ENCODE measurements at regions not wholly inside any gene's neighbourhood (a gene's known extent, or its start where the extent isn't known, plus 50 kb on each side); places are given as distances from the start of the nearest gene placed in this dataset.
A peak's percentile ranks its signal among the peaks of the same experiment; 100 is the strongest.
"Not testable (repeated sequence)": the region's sequence is repeated elsewhere in the genome, so short reads cannot be mapped to it uniquely, and the experiment has no call there.

GRCh38 chr7:131774419-131775220, 218.2 kb upstream of the PODXL start:
- no peak overlapping the region for H3K4me3 ChIP-seq (ENCODE audit: low read depth in 1 of 3, low read length in 3 of 3)
- H3K36me3 ChIP-seq (ENCODE audit: control insufficient read depth in 3 of 3, insufficient read depth in 2 of 3, low read depth in 1 of 3, low read length in 3 of 3), result no peaks in the 10 kb centered on the region
- FAIRE-seq (no peak), DNase-seq (no peak)
- H3K9me3 ChIP-seq (ENCODE audit: control insufficient read depth in 2 of 2, insufficient read depth in 1 of 2, low read depth in 1 of 2, low read length in 1 of 2), result no peaks in the 10 kb centered on the region
- peaks cover 0 to 2% (median 0%) of the 10 kb centered on the region in 3 donors for H3K27me3 ChIP-seq (ENCODE audit: control insufficient read depth in 3 of 3, insufficient read depth in 3 of 3, low read length in 3 of 3)
- no peak overlapping the region for H3K27ac ChIP-seq (ENCODE audit: low read depth in 1 of 3, low read length in 2 of 3)
- 66 to 72% (median 68%) methylated on average over 10 of the region's 10 CpGs for WGBS, 3 donors
- H3K4me1 ChIP-seq (ENCODE audit: control insufficient read depth in 3 of 3, insufficient read depth in 2 of 3, low read depth in 1 of 3, low read length in 2 of 3), result no peaks in the 10 kb centered on the region

DNA sequence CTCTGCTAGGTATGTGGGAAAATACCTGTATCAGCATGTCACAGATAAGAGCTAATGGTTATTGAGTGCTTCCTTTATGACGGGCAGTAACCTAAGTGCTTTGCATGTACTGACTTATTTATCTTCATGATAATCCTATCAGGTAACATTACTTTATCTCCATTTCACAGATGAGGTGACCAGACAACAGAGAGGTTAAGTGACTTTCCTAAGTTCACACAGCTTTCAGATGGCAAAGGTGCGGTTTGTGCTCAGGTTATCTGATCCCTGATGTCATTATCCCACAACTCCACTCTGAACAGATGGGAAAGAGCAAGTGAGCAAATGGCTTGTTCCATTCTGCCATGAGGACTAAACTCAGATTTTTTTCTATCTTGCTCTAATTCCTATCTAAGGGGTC, 217.0 kb upstream of the PODXL start:
- FAIRE-seq (no peak), DNase-seq (peak in 1 of 2 donors; percentile 6)
- Histone ChIP-seq H3K27ac (ENCODE audit: low read depth in 1 of 3, low read length in 2 of 3) (no peak overlapping the region), H3K27me3 (ENCODE audit: control insufficient read depth in 3 of 3, insufficient read depth in 3 of 3, low read length in 3 of 3) (peaks cover 0 to 4% (median 0%) of the 10 kb centered on the region in 3 donors), H3K36me3 (ENCODE audit: control insufficient read depth in 3 of 3, insufficient read depth in 2 of 3, low read depth in 1 of 3, low read length in 3 of 3) (no peaks in the 10 kb centered on the region), H3K9me3 (ENCODE audit: control insufficient read depth in 2 of 2, insufficient read depth in 1 of 2, low read depth in 1 of 2, low read length in 1 of 2) (no peaks in the 10 kb centered on the region), H3K4me1 (ENCODE audit: control insufficient read depth in 3 of 3, insufficient read depth in 2 of 3, low read depth in 1 of 3, low read length in 2 of 3) (no peaks in the 10 kb centered on the region), H3K4me3 (ENCODE audit: low read depth in 1 of 3, low read length in 3 of 3) (no peak overlapping the region)
- WGBS, 3 donors, result 8 to 31% (median 15%) methylated on average over 2 of the region's 2 CpGs

GRCh38 chr7:131769241-131769640, 212.8 kb upstream of the PODXL start:
- no peaks in the 10 kb centered on the region for H3K4me1 ChIP-seq (ENCODE audit: control insufficient read depth in 3 of 3, insufficient read depth in 2 of 3, low read depth in 1 of 3, low read length in 2 of 3)
- 20 to 61% (median 32%) methylated on average over 2 of the region's 2 CpGs for WGBS, 3 donors
- H3K9me3 ChIP-seq (ENCODE audit: control insufficient read depth in 2 of 2, insufficient read depth in 1 of 2, low read depth in 1 of 2, low read length in 1 of 2), result no peaks in the 10 kb centered on the region
- H3K27ac ChIP-seq (ENCODE audit: low read depth in 1 of 3, low read length in 2 of 3), result no peak overlapping the region
- FAIRE-seq (no peak), DNase-seq (no peak)
- peaks cover 0 to 2% (median 0%) of the 10 kb centered on the region in 3 donors for H3K27me3 ChIP-seq (ENCODE audit: control insufficient read depth in 3 of 3, insufficient read depth in 3 of 3, low read length in 3 of 3)
- no peaks in the 10 kb centered on the region for H3K36me3 ChIP-seq (ENCODE audit: control insufficient read depth in 3 of 3, insufficient read depth in 2 of 3, low read depth in 1 of 3, low read length in 3 of 3)
- H3K4me3 ChIP-seq (ENCODE audit: low read depth in 1 of 3, low read length in 3 of 3), result no peak overlapping the region

- H3K9me3 ChIP-seq (ENCODE audit: control insufficient read depth in 2 of 2, insufficient read depth in 1 of 2, low read depth in 1 of 2, low read length in 1 of 2), result peaks cover 0 to 2% of the 10 kb centered on the region in 2 donors
- H3K27me3 ChIP-seq (ENCODE audit: control insufficient read depth in 3 of 3, insufficient read depth in 3 of 3, low read length in 3 of 3), result peaks cover 0 to 2% (median 2%) of the 10 kb centered on the region in 3 donors
- no peaks in the 10 kb centered on the region for H3K36me3 ChIP-seq (ENCODE audit: control insufficient read depth in 3 of 3, insufficient read depth in 2 of 3, low read depth in 1 of 3, low read length in 3 of 3)
- no peak overlapping the region for H3K27ac ChIP-seq (ENCODE audit: low read depth in 1 of 3, low read length in 2 of 3)
- H3K4me3 ChIP-seq (ENCODE audit: low read depth in 1 of 3, low read length in 3 of 3), result no peak overlapping the region
- WGBS, 3 donors, result 91 to 93% (median 92%) methylated on average over 5 of the region's 5 CpGs
- FAIRE-seq, result no peak
- no peak for DNase-seq
- H3K4me1 ChIP-seq (ENCODE audit: control insufficient read depth in 3 of 3, insufficient read depth in 2 of 3, low read depth in 1 of 3, low read length in 2 of 3), result no peaks in the 10 kb centered on the region
These were observed 211.2 kb upstream of the PODXL start for GRCh38 chr7:131767591-131767990.

- FAIRE-seq (no peak), DNase-seq (no peak)
- WGBS, 3 donors, result 63 to 67% (median 67%) methylated on average over 2 of the region's 2 CpGs
- Histone ChIP-seq H3K9me3 (ENCODE audit: control insufficient read depth in 2 of 2, insufficient read depth in 1 of 2, low read depth in 1 of 2, low read length in 1 of 2) (peaks cover 0 to 2% of the 10 kb centered on the region in 2 donors), H3K36me3 (ENCODE audit: control insufficient read depth in 3 of 3, insufficient read depth in 2 of 3, low read depth in 1 of 3, low read length in 3 of 3) (no peaks in the 10 kb centered on the region), H3K27ac (ENCODE audit: low read depth in 1 of 3, low read length in 2 of 3) (no peak overlapping the region), H3K27me3 (ENCODE audit: control insufficient read depth in 3 of 3, insufficient read depth in 3 of 3, low read length in 3 of 3) (peaks cover 0 to 5% (median 2%) of the 10 kb centered on the region in 3 donors), H3K4me1 (ENCODE audit: control insufficient read depth in 3 of 3, insufficient read depth in 2 of 3, low read depth in 1 of 3, low read length in 2 of 3) (no peaks in the 10 kb centered on the region), H3K4me3 (ENCODE audit: low read depth in 1 of 3, low read length in 3 of 3) (no peak overlapping the region)
These were observed 209.1 kb upstream of the PODXL start for GRCh38 chr7:131765575-131765974.

DNA sequence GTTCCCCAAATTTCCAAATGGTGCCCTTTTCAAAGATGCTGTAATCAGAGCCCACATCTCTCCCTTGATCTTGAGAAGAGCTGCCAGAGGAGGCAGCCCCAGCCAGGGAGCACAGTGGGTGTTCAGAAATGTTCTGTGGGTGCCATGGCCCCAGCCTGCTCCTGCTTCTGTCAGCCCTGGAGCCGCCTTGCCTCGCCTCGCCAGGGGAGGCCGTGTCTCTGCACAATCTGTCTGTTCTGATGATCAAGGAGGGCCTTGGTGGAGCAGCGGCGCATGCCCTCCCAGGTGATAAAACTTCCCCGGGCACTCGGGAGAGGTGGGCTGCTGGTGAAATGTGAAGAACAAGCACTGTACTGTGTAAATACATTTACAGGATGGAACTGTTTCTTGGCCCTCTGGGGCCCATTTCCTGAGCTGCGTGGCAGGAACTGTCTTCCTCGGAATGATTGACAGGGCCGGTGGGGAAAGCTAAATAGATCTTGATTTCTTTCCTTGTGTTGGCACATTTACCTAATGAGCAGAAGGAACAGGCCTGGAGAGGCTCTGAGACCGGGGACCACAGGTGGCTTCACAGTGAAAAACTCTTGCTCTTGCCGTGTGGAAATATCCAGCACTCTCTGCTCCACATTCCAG, 207.8 kb upstream of the PODXL start:
- Histone ChIP-seq H3K27me3 (ENCODE audit: control insufficient read depth in 3 of 3, insufficient read depth in 3 of 3, low read length in 3 of 3) (peaks cover 0 to 5% (median 0%) of the 10 kb centered on the region in 3 donors), H3K36me3 (ENCODE audit: control insufficient read depth in 3 of 3, insufficient read depth in 2 of 3, low read depth in 1 of 3, low read length in 3 of 3) (no peaks in the 10 kb centered on the region), H3K4me1 (ENCODE audit: control insufficient read depth in 3 of 3, insufficient read depth in 2 of 3, low read depth in 1 of 3, low read length in 2 of 3) (no peaks in the 10 kb centered on the region), H3K9me3 (ENCODE audit: control insufficient read depth in 2 of 2, insufficient read depth in 1 of 2, low read depth in 1 of 2, low read length in 1 of 2) (peaks cover 0 to 2% of the 10 kb centered on the region in 2 donors), H3K27ac (ENCODE audit: low read depth in 1 of 3, low read length in 2 of 3) (no peak overlapping the region), H3K4me3 (ENCODE audit: low read depth in 1 of 3, low read length in 3 of 3) (no peak overlapping the region)
- FAIRE-seq, result no peak
- WGBS, 3 donors, result 72 to 81% (median 76%) methylated on average over 13 of the region's 13 CpGs
- no peak for DNase-seq

DNA sequence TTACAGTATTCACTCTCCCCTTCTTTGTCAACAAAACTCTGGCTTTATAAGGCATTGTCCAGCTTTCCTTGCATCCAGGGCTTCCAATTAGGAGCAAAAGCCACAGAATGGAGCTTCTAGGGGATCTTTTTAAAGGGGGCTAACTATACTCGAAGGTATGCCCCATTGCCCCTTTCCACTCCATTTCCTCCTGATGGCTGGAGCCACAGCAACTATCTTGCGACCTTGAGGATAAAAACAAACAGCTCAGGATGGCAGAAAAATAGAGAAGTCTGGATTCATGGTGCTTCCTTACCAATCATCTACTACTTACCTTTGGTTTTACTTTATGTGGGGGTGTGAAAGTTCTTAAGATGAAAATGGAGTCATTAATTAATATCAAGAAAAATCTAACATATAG, 206.3 kb upstream of the PODXL start:
- H3K27ac ChIP-seq (ENCODE audit: low read depth in 1 of 3, low read length in 2 of 3), result no peak overlapping the region
- peaks cover 0 to 5% (median 0%) of the 10 kb centered on the region in 3 donors for H3K27me3 ChIP-seq (ENCODE audit: control insufficient read depth in 3 of 3, insufficient read depth in 3 of 3, low read length in 3 of 3)
- no peak for DNase-seq
- FAIRE-seq, result no peak
- H3K36me3 ChIP-seq (ENCODE audit: control insufficient read depth in 3 of 3, insufficient read depth in 2 of 3, low read depth in 1 of 3, low read length in 3 of 3), result no peaks in the 10 kb centered on the region
- 62 to 79% (median 71%) methylated on average over 2 of the region's 2 CpGs for WGBS, 3 donors
- H3K4me1 ChIP-seq (ENCODE audit: control insufficient read depth in 3 of 3, insufficient read depth in 2 of 3, low read depth in 1 of 3, low read length in 2 of 3), result no peaks in the 10 kb centered on the region
- H3K9me3 ChIP-seq (ENCODE audit: control insufficient read depth in 2 of 2, insufficient read depth in 1 of 2, low read depth in 1 of 2, low read length in 1 of 2), result peaks cover 0 to 2% of the 10 kb centered on the region in 2 donors
- no peak overlapping the region for H3K4me3 ChIP-seq (ENCODE audit: low read depth in 1 of 3, low read length in 3 of 3)

- WGBS, 3 donors, result 94 to 97% (median 96%) methylated on average over 23 to 28 of the region's 28 CpGs
- not testable (repeated sequence) for H3K4me3 ChIP-seq (ENCODE audit: low read depth in 1 of 3, low read length in 3 of 3); FAIRE-seq; H3K36me3 ChIP-seq (ENCODE audit: control insufficient read depth in 3 of 3, insufficient read depth in 2 of 3, low read depth in 1 of 3, low read length in 3 of 3); H3K4me1 ChIP-seq (ENCODE audit: control insufficient read depth in 3 of 3, insufficient read depth in 2 of 3, low read depth in 1 of 3, low read length in 2 of 3); DNase-seq; H3K27ac ChIP-seq (ENCODE audit: low read depth in 1 of 3, low read length in 2 of 3); H3K27me3 ChIP-seq (ENCODE audit: control insufficient read depth in 3 of 3, insufficient read depth in 3 of 3, low read length in 3 of 3); H3K9me3 ChIP-seq (ENCODE audit: control insufficient read depth in 2 of 2, insufficient read depth in 1 of 2, low read depth in 1 of 2, low read length in 1 of 2)
These were observed 199.4 kb upstream of the PODXL start for GRCh38 chr7:131755801-131756200.

All from small intestine (tissue), 7 donors.